H1 (cell line): ENCODE measurements at regions not wholly inside any gene's neighbourhood (a gene's known extent, or its start where the extent isn't known, plus 50 kb on each side); places are given as distances from the start of the nearest gene placed in this dataset.

Experiments
- CTCF ChIA-PET: fragments of 300-600 bp; sonication (Branson Sonifier 250); formaldehyde crosslinking; loops from one replicate; lab custom pipeline; 2021; ENCODE audit not compliant: partially characterized antibody; lab: Charles Lee
- POLR2A ChIA-PET: fragments of 300-600 bp; sonication (Branson Sonifier 250); formaldehyde crosslinking; loops from one replicate; lab custom pipeline; 2021; ENCODE audit warnings: inconsistent platforms; ENCODE audit not compliant: partially characterized antibody; lab: Charles Lee
- DNase-seq, 2 experiments: peaks; one replicate each; pipeline versions ENCODE4 v3.0.0 to v3.0.0-alpha.2; 2010 to 2022; ENCODE audit warnings: low spot score in 2 of 2, low read depth in 1 of 2, mixed read lengths in 1 of 2
- FAIRE-seq: peaks from 2 replicates; lab custom pipeline; 2011; peaks lifted over from hg19 to GRCh38; lab: Jason Lieb, UNC
- H2AFZ ChIP-seq: 2 replicates; pipeline ENCODE4 v1.8.1; 2012; ENCODE audit warnings: low read length, inconsistent platforms
- H2AK5ac ChIP-seq: 2 replicates; pipeline ENCODE4 v1.6.1; 2013; ENCODE audit warnings: low read depth, low read length
- H2BK120ac ChIP-seq: replicated peaks from 2 replicates; pipeline ENCODE3; 2013; ENCODE audit warnings: low read depth, low read length, inconsistent platforms
- H2BK12ac ChIP-seq: 2 replicates; pipeline ENCODE4 v1.6.1; 2013; ENCODE audit warnings: low read depth, low read length
- H2BK15ac ChIP-seq: 2 replicates; pipeline ENCODE4 v1.6.1; 2013; ENCODE audit warnings: low read length
- H2BK20ac ChIP-seq: 2 replicates; pipeline ENCODE4 v1.6.1; 2013; ENCODE audit warnings: low read length
- H2BK5ac ChIP-seq: 2 replicates; pipeline ENCODE4 v1.6.1; 2013; ENCODE audit warnings: low read depth, low read length
- H3K14ac ChIP-seq: 2 replicates; pipeline ENCODE4 v1.6.1; 2013; ENCODE audit warnings: inconsistent platforms; ENCODE audit not compliant: insufficient read length
- H3K18ac ChIP-seq: 2 replicates; pipeline ENCODE4 v1.6.1; 2013; ENCODE audit warnings: low read length; ENCODE audit errors: extremely low read depth
- H3K23ac ChIP-seq: 2 replicates; pipeline ENCODE4 v1.6.1; 2013; ENCODE audit warnings: inconsistent platforms; ENCODE audit not compliant: insufficient read length
- H3K23me2 ChIP-seq: 2 replicates; pipeline ENCODE4 v1.6.1; 2013; ENCODE audit warnings: low read depth, low read length
- H3K27ac ChIP-seq: 2 replicates; pipeline ENCODE4 v1.6.1; 2011; ENCODE audit warnings: low read depth, low read length, inconsistent platforms
- H3K27me3 ChIP-seq, 4 experiments: replicated peaks in 1 of 4; 1 replicate in 1 of 4; 2 replicates in 3 of 4; pipeline versions ENCODE4 v1.6.1 to v1.8.1; 2011 to 2013; ENCODE audit warnings: low read length in 3 of 4, mild to moderate bottlenecking in 3 of 4, inconsistent platforms in 2 of 4, mixed read lengths in 2 of 4, moderate library complexity in 1 of 4; ENCODE audit not compliant: control insufficient read depth in 3 of 4, insufficient read depth in 3 of 4; ENCODE audit errors: extremely low read depth in 1 of 4
- H3K36me3 ChIP-seq, 4 experiments: 2 replicates each; pipeline versions ENCODE4 v1.6.1 to v1.8.1; 2011 to 2013; ENCODE audit warnings: mild to moderate bottlenecking in 4 of 4, low read length in 3 of 4, moderate library complexity in 2 of 4, control low read depth in 1 of 4, inconsistent platforms in 1 of 4; ENCODE audit not compliant: insufficient read depth in 4 of 4, control insufficient read depth in 2 of 4
- H3K4ac ChIP-seq: replicated peaks from 2 replicates; pipeline ENCODE3; 2013; ENCODE audit warnings: low read length, low read depth, mixed read lengths, inconsistent platforms; ENCODE audit not compliant: insufficient read length
- H3K4me1 ChIP-seq, 4 experiments: replicated peaks in 1 of 4; 1 replicate in 1 of 4; 2 replicates in 3 of 4; pipeline versions ENCODE4 v1.6.1 to v1.8.1; 2011 to 2013; ENCODE audit warnings: low read length in 3 of 4, inconsistent platforms in 2 of 4, mixed read lengths in 1 of 4; ENCODE audit not compliant: insufficient read depth in 4 of 4, control insufficient read depth in 3 of 4
- H3K4me2 ChIP-seq, 2 experiments: 2 replicates each; pipeline versions ENCODE4 v1.6.1 to v1.8.1; 2011 to 2013; ENCODE audit warnings: low read depth in 2 of 2, low read length in 2 of 2, control low read depth in 1 of 2, inconsistent platforms in 1 of 2, mild to moderate bottlenecking in 1 of 2; ENCODE audit not compliant: insufficient read depth in 1 of 2
- H3K4me3 ChIP-seq, 4 experiments: fragments of 200-600, 300-600 bp in 1 of 4; sonication (generic), shearing (Covaris generic), sonication (Bioruptor Twin) in 1 of 4; 2 replicates each; pipeline versions ENCODE4 v1.5.1 to v1.8.1; 2011 to 2016; ENCODE audit warnings: low read length in 4 of 4, low read depth in 3 of 4, control low read depth in 2 of 4, inconsistent platforms in 2 of 4, mild to moderate bottlenecking in 2 of 4, mixed read lengths in 1 of 4, moderate library complexity in 1 of 4; ENCODE audit not compliant: insufficient read depth in 2 of 4; ENCODE audit errors: extremely low read depth in 1 of 4
- H3K56ac ChIP-seq: replicated peaks from 2 replicates; pipeline ENCODE3; 2013; ENCODE audit warnings: low read depth, mild to moderate bottlenecking, mixed read lengths, low read length, inconsistent platforms; ENCODE audit not compliant: insufficient read length
- H3K79me1 ChIP-seq: 2 replicates; pipeline ENCODE4 v1.6.1; 2013; ENCODE audit warnings: low read depth, low read length, control low read depth
- H3K79me2 ChIP-seq, 2 experiments: 2 replicates each; pipeline versions ENCODE4 v1.6.1 to v1.8.1; 2012 to 2013; ENCODE audit warnings: low read length in 2 of 2, mild to moderate bottlenecking in 2 of 2, inconsistent platforms in 1 of 2; ENCODE audit not compliant: insufficient read depth in 2 of 2, control insufficient read depth in 1 of 2
- H3K9ac ChIP-seq, 4 experiments: replicated peaks in 1 of 4; 1 replicate in 1 of 4; 2 replicates in 3 of 4; pipeline versions ENCODE4 v1.6.1 to v1.8.1; 2011 to 2013; ENCODE audit warnings: low read depth in 3 of 4, low read length in 3 of 4, control low read depth in 2 of 4, mild to moderate bottlenecking in 2 of 4, moderate library complexity in 2 of 4, inconsistent platforms in 1 of 4; ENCODE audit errors: extremely low read depth in 1 of 4
- H3K9me3 ChIP-seq, 2 experiments: 2 replicates each; pipeline versions ENCODE4 v1.6.1 to v1.8.1; 2012 to 2013; ENCODE audit warnings: mild to moderate bottlenecking in 2 of 2, moderate library complexity in 2 of 2, control low read depth in 1 of 2, inconsistent platforms in 1 of 2, low read depth in 1 of 2, low read length in 1 of 2, mixed read lengths in 1 of 2; ENCODE audit not compliant: insufficient read depth in 2 of 2
- H4K20me1 ChIP-seq, 2 experiments: replicated peaks in 1 of 2; 2 replicates each; pipeline versions ENCODE3 to v1.8.1; 2011 to 2013; ENCODE audit warnings: inconsistent platforms in 2 of 2, low read length in 2 of 2, mild to moderate bottlenecking in 1 of 2; ENCODE audit not compliant: insufficient read depth in 2 of 2, control insufficient read depth in 1 of 2
- H4K5ac ChIP-seq: 2 replicates; pipeline ENCODE4 v1.6.1; 2013; ENCODE audit warnings: low read length, low read depth, mixed read lengths, inconsistent platforms; ENCODE audit not compliant: insufficient read length
- H4K8ac ChIP-seq: 2 replicates; pipeline ENCODE4 v1.8.0; 2013; ENCODE audit warnings: mild to moderate bottlenecking, moderate library complexity, low read length, inconsistent platforms; ENCODE audit not compliant: insufficient read depth; ENCODE audit errors: extremely low read depth
- H4K91ac ChIP-seq: replicated peaks from 2 replicates; pipeline ENCODE3; 2013; ENCODE audit warnings: low read length, mixed read lengths, inconsistent platforms; ENCODE audit not compliant: insufficient read length
- KDM1A ChIP-seq: fragments of 200-600, 300-600 bp; sonication (generic); IDR thresholded peaks from 2 replicates; pipeline ENCODE4 v1.7.1; 2016; ENCODE audit warnings: mild to moderate bottlenecking, low read length, borderline replicate concordance
- KDM4A ChIP-seq: IDR thresholded peaks from one replicate; pipeline ENCODE4 v1.7.1; 2012; ENCODE audit warnings: low read depth, mild to moderate bottlenecking, moderate library complexity, low read length, inconsistent platforms; ENCODE audit not compliant: severe bottlenecking
- POLR2AphosphoS5 ChIP-seq: IDR thresholded peaks from 2 replicates; pipeline ENCODE4 v1.6.1; 2011; ENCODE audit warnings: low read depth, low read length
- TAF1 ChIP-seq: IDR thresholded peaks from 2 replicates; pipeline ENCODE4 v1.6.1; 2011; ENCODE audit warnings: mild to moderate bottlenecking, low read depth, low read length
- WGBS, 2 experiments: shearing (Covaris generic) in 1 of 2; methylation state at CpG; one replicate each; pipeline versions ENCODE4 v1.1.6 to v1.1.7; 2013 to 2015; ENCODE audit warnings: low lambda C conversion rate in 2 of 2, mixed read lengths in 2 of 2, inconsistent platforms in 1 of 2, low coverage in 1 of 2, missing lambda C conversion rate in 1 of 2; ENCODE audit not compliant: insufficient replicate concordance in 2 of 2, insufficient coverage in 1 of 2, insufficient read length in 1 of 2; ENCODE audit errors: extremely low coverage in 1 of 2, missing lambda C conversion rate in 1 of 2; 5-methylcytosine and 5-hydroxymethylcytosine counted together

- no peak overlapping the region for H2BK12ac ChIP-seq
- H4K91ac ChIP-seq = no peak overlapping the region
- no peak overlapping the region for H3K27ac ChIP-seq
- H4K5ac ChIP-seq = no peak overlapping the region
- CTCF ChIA-PET = interaction anchor here (0.8 to 1.3 kb wide), 3 partner anchors 20 to 229 kb away, joined by 3 to 4 read pairs (median 3); no protein-coding TSS in a partner anchor
- no peak overlapping the region for H3K18ac ChIP-seq
- no peak overlapping the region; a peak in 1 of 4 replicates for H3K4me2 ChIP-seq
- peak overlapping the region; percentile 25; the same call in 1 of the 2 replicates for H2BK5ac ChIP-seq
- no peaks in the 10 kb centered on the region for H3K79me2 ChIP-seq
- no peaks in the 10 kb centered on the region for H3K27me3 ChIP-seq
- no peak overlapping the region for H3K4me3 ChIP-seq
- peak overlapping the region; percentile 32; the same call in 1 of the 2 replicates for H2BK20ac ChIP-seq
- no peaks in the 10 kb centered on the region for H3K23me2 ChIP-seq
- no peak overlapping the region for H2AK5ac ChIP-seq
- H2BK15ac ChIP-seq = no peak overlapping the region
- no peaks in the 10 kb centered on the region for H3K79me1 ChIP-seq
- no peak overlapping the region for H3K56ac ChIP-seq
- peaks cover 5 to 10% (median 6%) of the 10 kb centered on the region in 4 experiments; a peak in 5 of 7 replicates for H3K4me1 ChIP-seq
- H4K8ac ChIP-seq = no peak overlapping the region
- POLR2A ChIA-PET = no interaction called here
- DNase-seq (no peak), FAIRE-seq (no peak)
- H3K36me3 ChIP-seq = no peaks in the 10 kb centered on the region
- H3K14ac ChIP-seq = no peak overlapping the region
- TF ChIP-seq KDM4A = no peak
- TF ChIP-seq POLR2AphosphoS5 = no peak
- TF ChIP-seq KDM1A = no peak
- TF ChIP-seq TAF1 = no peak
- no peak overlapping the region for H3K9ac ChIP-seq
- H2BK120ac ChIP-seq = no peak overlapping the region
- no peaks in the 10 kb centered on the region for H4K20me1 ChIP-seq
- 91% methylated on average over 1 of the region's 1 CpG; no CpG with 5 or more reads in 1 of the 2 experiments for WGBS, 2 experiments
- no peak overlapping the region for H2AFZ ChIP-seq
- peaks cover 0 to 8% of the 10 kb centered on the region in 2 experiments; a peak in 1 of 4 replicates for H3K9me3 ChIP-seq
- no peak overlapping the region for H3K4ac ChIP-seq
- no peak overlapping the region for H3K23ac ChIP-seq
These were observed 91.4 kb upstream of the EEF2KMT start for GRCh38 chr16:5188989-5189352.
